Hematopoietic multipotent progenitor cell treated with erythropoietin and hydrocortisone succinate and interleukin-3 and kit ligand, for 4 days (in vitro differentiated cells): ENCODE measurements at regions not wholly inside any gene's neighbourhood (a gene's known extent, or its start where the extent isn't known, plus 50 kb on each side); places are given as distances from the start of the nearest gene placed in this dataset.
"Not testable (repeated sequence)": the region's sequence is repeated elsewhere in the genome, so short reads cannot be mapped to it uniquely, and the experiment has no call there.

Source experiments
- DNase-seq: peaks from one replicate; pipeline ENCODE4 v3.0.0-alpha.2; 2015

GRCh38 chr13:52324831-52325230 lies 81.1 kb downstream of the THSD1 start:
- DNase-seq, result not testable (repeated sequence)

- DNase-seq, result no peak
Observed at GRCh38 chr13:52319876-52320275, 86.1 kb downstream of the THSD1 start.

GRCh38 chr13:52309833-52310232 lies 96.1 kb downstream of the THSD1 start:
- not testable (repeated sequence) for DNase-seq

GRCh38 chr13:52306336-52306735 lies 99.6 kb downstream of the THSD1 start:
- DNase-seq, result not testable (repeated sequence)

GRCh38 chr13:52303098-52303497 lies 102.9 kb downstream of the THSD1 start:
- not testable (repeated sequence) for DNase-seq

- DNase-seq, result not testable (repeated sequence)
Observed at GRCh38 chr13:52302688-52303087, 103.3 kb downstream of the THSD1 start.

- not testable (repeated sequence) for DNase-seq
Observed at GRCh38 chr13:52301810-52302400, 104.1 kb downstream of the THSD1 start.

- not testable (repeated sequence) for DNase-seq
Observed at GRCh38 chr13:52298079-52298661, 107.8 kb downstream of the THSD1 start.

GRCh38 chr13:52288891-52289290 lies 117.1 kb downstream of the THSD1 start:
- DNase-seq, result not testable (repeated sequence)

- DNase-seq, result not testable (repeated sequence)
Observed at GRCh38 chr13:52281387-52281786, 122.0 kb upstream of the NEK3 start.

- not testable (repeated sequence) for DNase-seq
Observed at GRCh38 chr13:52279408-52279807, 120.0 kb upstream of the NEK3 start.

- not testable (repeated sequence) for DNase-seq
Observed at GRCh38 chr13:52254299-52254698, 94.9 kb upstream of the NEK3 start.

- DNase-seq, result not testable (repeated sequence)
Observed at GRCh38 chr13:52240752-52241151, 81.4 kb upstream of the NEK3 start.

GRCh38 chr13:52235900-52236595 lies 76.7 kb upstream of the NEK3 start:
- DNase-seq, result peak; percentile 87

- DNase-seq, result not testable (repeated sequence)
Observed at GRCh38 chr13:52234928-52235327, 75.5 kb upstream of the NEK3 start.

- DNase-seq, result not testable (repeated sequence)
Observed at GRCh38 chr13:52223063-52223462, 63.7 kb upstream of the NEK3 start.

- not testable (repeated sequence) for DNase-seq
Observed at GRCh38 chr13:52213920-52214319, 54.5 kb upstream of the NEK3 start.

GRCh38 chr13:52212886-52213285 lies 53.5 kb upstream of the NEK3 start:
- not testable (repeated sequence) for DNase-seq

GRCh38 chr13:52211416-52211776 lies 52.0 kb upstream of the NEK3 start:
- not testable (repeated sequence) for DNase-seq

- DNase-seq, result not testable (repeated sequence)
Observed at GRCh38 chr13:52210564-52211415, 51.4 kb upstream of the NEK3 start.
